Hematopoietic multipotent progenitor cell (in vitro differentiated cells): ENCODE measurements at regions not wholly inside any gene's neighbourhood (a gene's known extent, or its start where the extent isn't known, plus 50 kb on each side); places are given as distances from the start of the nearest gene placed in this dataset.

ENCODE experiments used
- DNase-seq, 3 donors: peaks; one replicate each; pipeline ENCODE4 v3.0.0-alpha.2; 2011 to 2015; ENCODE audit warnings: low read depth in 2 of 3, low spot score in 2 of 3

- no peak for DNase-seq
These were observed 121.5 kb upstream of the NABP1 start for GRCh38 chr2:191556463-191556862.

- DNase-seq = no peak
These were observed 120.1 kb upstream of the NABP1 start for GRCh38 chr2:191557841-191558240.

- no peak for DNase-seq
These were observed 118.4 kb upstream of the NABP1 start for GRCh38 chr2:191559569-191559968.

GRCh38 chr2:191560411-191560980 lies 117.4 kb upstream of the NABP1 start:
- no peak for DNase-seq

GRCh38 chr2:191565120-191565519 lies 112.8 kb upstream of the NABP1 start:
- DNase-seq = no peak

- DNase-seq = peak in 1 of 3 donors; percentile 61
These were observed 112.2 kb upstream of the NABP1 start for GRCh38 chr2:191565647-191566198.

- peak; percentile 34 to 71 (median 52) for DNase-seq
These were observed 111.6 kb upstream of the NABP1 start for GRCh38 chr2:191566344-191566743.

GRCh38 chr2:191567206-191567605 lies 110.7 kb upstream of the NABP1 start:
- DNase-seq = no peak

- no peak for DNase-seq
These were observed 108.9 kb upstream of the NABP1 start for GRCh38 chr2:191569025-191569424.

GRCh38 chr2:191571163-191571769 lies 106.7 kb upstream of the NABP1 start:
- peak in 2 of 3 donors; percentile 64 to 90 for DNase-seq

GRCh38 chr2:191572319-191572718 lies 105.6 kb upstream of the NABP1 start:
- no peak for DNase-seq

GRCh38 chr2:191573216-191573615 lies 104.7 kb upstream of the NABP1 start:
- no peak for DNase-seq

GRCh38 chr2:191574232-191574631 lies 103.7 kb upstream of the NABP1 start:
- DNase-seq = no peak

GRCh38 chr2:191577605-191578004 lies 100.3 kb upstream of the NABP1 start:
- DNase-seq = no peak

GRCh38 chr2:191578031-191578430 lies 99.9 kb upstream of the NABP1 start:
- DNase-seq = no peak

- no peak for DNase-seq
These were observed 97.4 kb upstream of the NABP1 start for GRCh38 chr2:191580581-191580980.

- no peak for DNase-seq
These were observed 96.9 kb upstream of the NABP1 start for GRCh38 chr2:191581003-191581402.

GRCh38 chr2:191582355-191582754 lies 95.6 kb upstream of the NABP1 start:
- no peak for DNase-seq

GRCh38 chr2:191591025-191591424 lies 86.9 kb upstream of the NABP1 start:
- DNase-seq = no peak

- no peak for DNase-seq
These were observed 84.1 kb upstream of the NABP1 start for GRCh38 chr2:191593622-191594385.

GRCh38 chr2:191597186-191597751 lies 80.7 kb upstream of the NABP1 start:
- DNase-seq = no peak
